ENCODE measurements at regions not wholly inside any gene's neighbourhood (a gene's known extent, or its start where the extent isn't known, plus 50 kb on each side); places are given as distances from the start of the nearest gene placed in this dataset.

GRCh38 chr10:65314253-65314652 lies 1611.6 kb upstream of the LRRTM3 start:
- TF ChIP-seq ZNF335 (tag by site-specific recombination; conservative IDR thresholded peaks at IDR 0.05) (no peak), ZNF549 (tag by site-specific recombination; IDR thresholded peaks at IDR 0.05) (no peak), ZNF169 (tag by site-specific recombination; IDR thresholded peaks at IDR 0.05) (no peak), ZNF221 (tag by site-specific recombination; IDR thresholded peaks at IDR 0.05; ENCODE audit: borderline replicate concordance) (no peak), PATZ1 (tag by site-specific recombination; IDR thresholded peaks at IDR 0.05) (no peak), ZSCAN4 (tag by site-specific recombination; IDR thresholded peaks at IDR 0.05) (no peak), ATF2 (tag by site-specific recombination; IDR thresholded peaks at IDR 0.05; ENCODE audit: low read depth) (no peak), CTCF (tag by site-specific recombination; IDR thresholded peaks at IDR 0.05) (no peak)
